Type B pancreatic cell (in vitro differentiated cells): ENCODE measurements at regions not wholly inside any gene's neighbourhood (a gene's known extent, or its start where the extent isn't known, plus 50 kb on each side); places are given as distances from the start of the nearest gene placed in this dataset.

Experiments
- DNase-seq: peaks from one replicate; pipeline ENCODE4 v3.0.0; 2021; ENCODE audit warnings: mixed read lengths; ENCODE audit not compliant: unreplicated experiment; ENCODE audit errors: extremely low spot score
- H3K27ac Mint-ChIP-seq: 2 replicates; pipeline ENCODE4 v1.8.0; 2021; ENCODE audit warnings: mild to moderate bottlenecking, mixed read lengths
- H3K27me3 Mint-ChIP-seq: 2 replicates; pipeline ENCODE4 v1.8.0; 2021; ENCODE audit warnings: mixed read lengths
- H3K36me3 Mint-ChIP-seq: 2 replicates; pipeline ENCODE4 v1.8.0; 2021; ENCODE audit warnings: mixed read lengths
- H3K4me1 Mint-ChIP-seq: one replicate; pipeline ENCODE4 v1.8.0; 2021; ENCODE audit warnings: mixed read lengths; ENCODE audit not compliant: unreplicated experiment
- H3K4me3 Mint-ChIP-seq: 2 replicates; pipeline ENCODE4 v1.8.0; 2021; ENCODE audit warnings: mild to moderate bottlenecking, mixed read lengths
- H3K9me3 Mint-ChIP-seq: 2 replicates; pipeline ENCODE4 v1.8.0; 2021; ENCODE audit warnings: mixed read lengths
- CTCF ChIP-seq: fragments of 200-600 bp; sonication (generic); conservative IDR thresholded peaks from 2 replicates; pipeline ENCODE4 v1.5.0; 2021; ENCODE audit warnings: antibody characterized with exemption, mild to moderate bottlenecking

GRCh38 chr9:89814340-89815040 is 209.7 kb downstream of the GADD45G start:
- Mint-ChIP-seq H3K4me3 (no peak overlapping the region), H3K27ac (no peak overlapping the region), H3K9me3 (peaks cover 4% of the 10 kb centered on the region), H3K27me3 (peaks cover 28% of the 10 kb centered on the region), H3K36me3 (no peaks in the 10 kb centered on the region), H3K4me1 (peaks cover 51% of the 10 kb centered on the region)
- TF ChIP-seq CTCF = peak; percentile 17
- DNase-seq = peak; percentile 65

GRCh38 chr9:89815061-89815902 is 210.5 kb downstream of the GADD45G start:
- H3K27me3 Mint-ChIP-seq = peaks cover 27% of the 10 kb centered on the region
- peaks cover 43% of the 10 kb centered on the region for H3K4me1 Mint-ChIP-seq
- no peak overlapping the region for H3K27ac Mint-ChIP-seq
- no peak overlapping the region for H3K4me3 Mint-ChIP-seq
- H3K9me3 Mint-ChIP-seq = peaks cover 4% of the 10 kb centered on the region
- no peaks in the 10 kb centered on the region for H3K36me3 Mint-ChIP-seq
- TF ChIP-seq CTCF = no peak
- DNase-seq = peak; percentile 51

GRCh38 chr9:89815903-89816573 is 211.2 kb downstream of the GADD45G start:
- Mint-ChIP-seq H3K4me3 (no peak overlapping the region), H3K36me3 (no peaks in the 10 kb centered on the region), H3K27me3 (peaks cover 29% of the 10 kb centered on the region), H3K27ac (no peak overlapping the region), H3K9me3 (peaks cover 4% of the 10 kb centered on the region), H3K4me1 (peaks cover 38% of the 10 kb centered on the region)
- TF ChIP-seq CTCF = no peak
- DNase-seq = peak; percentile 63

- peaks cover 28% of the 10 kb centered on the region for H3K27me3 Mint-ChIP-seq
- H3K4me3 Mint-ChIP-seq = peak overlapping the region; percentile 10
- TF ChIP-seq CTCF = no peak
- H3K36me3 Mint-ChIP-seq = no peaks in the 10 kb centered on the region
- peaks cover 38% of the 10 kb centered on the region for H3K4me1 Mint-ChIP-seq
- peaks cover 4% of the 10 kb centered on the region for H3K9me3 Mint-ChIP-seq
- peak; percentile 54 for DNase-seq
- H3K27ac Mint-ChIP-seq = no peak overlapping the region
These were observed 212.5 kb downstream of the GADD45G start for GRCh38 chr9:89817151-89817950.

GRCh38 chr9:89820337-89820736 is 215.5 kb downstream of the GADD45G start:
- Mint-ChIP-seq H3K27me3 (peaks cover 19% of the 10 kb centered on the region), H3K4me1 (peaks cover 18% of the 10 kb centered on the region), H3K36me3 (no peaks in the 10 kb centered on the region), H3K27ac (no peak overlapping the region), H3K9me3 (peaks cover 4% of the 10 kb centered on the region), H3K4me3 (no peak overlapping the region)
- no peak for TF ChIP-seq CTCF
- DNase-seq = no peak
